B cell (primary cell): ENCODE measurements at regions not wholly inside any gene's neighbourhood (a gene's known extent, or its start where the extent isn't known, plus 50 kb on each side); places are given as distances from the start of the nearest gene placed in this dataset.

Experiments used
- ATAC-seq: fragments of 200-7000 bp; cut with Tn5 transposase; one replicate; pipeline ENCODE4 v1.10.0; 2021; ENCODE audit warnings: low read depth, mild to moderate bottlenecking, moderate number of reproducible peaks, moderate library complexity
- CTCF ChIA-PET: fragments of 350-600 bp; sonication (Branson Sonifier 250); formaldehyde crosslinking; loops from one replicate; lab custom pipeline; 2021; ENCODE audit warnings: antibody characterized with exemption, inconsistent platforms; lab: Charles Lee
- POLR2A ChIA-PET: fragments of 350-600 bp; sonication (Branson Sonifier 250); formaldehyde crosslinking; loops from one replicate; lab custom pipeline; 2021; ENCODE audit warnings: antibody characterized with exemption; lab: Charles Lee
- DNase-seq: peaks from one replicate; pipeline ENCODE4 v3.0.0; 2013
- H2AFZ ChIP-seq: 2 replicates; pipeline ENCODE4 v1.6.1; 2012; ENCODE audit warnings: mild to moderate bottlenecking, low read depth, low read length; ENCODE audit not compliant: insufficient read depth, poor library complexity, severe bottlenecking
- H3K27ac ChIP-seq, 2 donors: 1 replicate in 1 of 2; 2 replicates in 1 of 2; pipeline ENCODE4 v1.5.1; 2012 to 2013; ENCODE audit warnings: low read length in 2 of 2, mild to moderate bottlenecking in 2 of 2, moderate library complexity in 1 of 2
- H3K27me3 ChIP-seq, 4 experiments: fragments of 200-600 bp in 1 of 4; sonication (generic) in 1 of 4; replicated peaks in 1 of 4; 1 replicate in 2 of 4; 2 replicates in 2 of 4; pipeline versions ENCODE4 v1.6.1 to v1.7.0; 2013 to 2016; ENCODE audit warnings: low read length in 3 of 4, mild to moderate bottlenecking in 2 of 4, mixed read lengths in 1 of 4, moderate library complexity in 1 of 4; ENCODE audit not compliant: insufficient read depth in 4 of 4, control insufficient read depth in 3 of 4; ENCODE audit errors: control extremely low read depth in 1 of 4
- H3K36me3 ChIP-seq, 2 experiments: replicated peaks in 1 of 2; 1 replicate in 1 of 2; 2 replicates in 1 of 2; pipeline versions ENCODE4 v1.6.1 to v1.7.1; 2013; ENCODE audit warnings: low read length in 1 of 2; ENCODE audit not compliant: insufficient read depth in 2 of 2, control insufficient read depth in 1 of 2; ENCODE audit errors: control extremely low read depth in 1 of 2, extremely low read depth in 1 of 2
- H3K4me1 ChIP-seq, 2 donors: fragments of 200-600 bp in 1 of 2; sonication (generic) in 1 of 2; 1 replicate in 1 of 2; 2 replicates in 1 of 2; pipeline versions ENCODE4 v1.5.1 to v1.6.1; 2013 to 2017; ENCODE audit warnings: low read length in 2 of 2; ENCODE audit not compliant: control insufficient read depth in 2 of 2, insufficient read depth in 2 of 2
- H3K4me2 ChIP-seq: replicated peaks from 2 replicates; pipeline ENCODE3; 2012; ENCODE audit warnings: mild to moderate bottlenecking, low read depth, low read length; ENCODE audit not compliant: poor library complexity, severe bottlenecking
- H3K4me3 ChIP-seq, 5 experiments: fragments of 200-600 bp in 1 of 5; sonication (generic) in 1 of 5; 1 replicate in 3 of 5; 2 replicates in 2 of 5; pipeline versions ENCODE4 v1.5.1 to v1.7.0; 2011 to 2016; ENCODE audit warnings: low read length in 4 of 5, mild to moderate bottlenecking in 4 of 5, low read depth in 2 of 5, control low read depth in 1 of 5, moderate library complexity in 1 of 5; ENCODE audit not compliant: insufficient read depth in 1 of 5; ENCODE audit errors: control extremely low read depth in 1 of 5, extremely low read depth in 1 of 5
- H3K79me2 ChIP-seq: fragments of 200-600 bp; sonication (generic); one replicate; pipeline ENCODE4 v1.6.0; 2016; ENCODE audit warnings: low read length; ENCODE audit not compliant: control insufficient read depth, insufficient read depth
- H3K9ac ChIP-seq: fragments of 200-600 bp; sonication (generic); 2 replicates; pipeline ENCODE4 v1.6.1; 2017; ENCODE audit warnings: mild to moderate bottlenecking, low read length, moderate library complexity
- H3K9me3 ChIP-seq, 3 donors: one replicate each; pipeline versions ENCODE4 v1.6.1 to v1.7.1; 2013; ENCODE audit warnings: low read length in 2 of 3; ENCODE audit not compliant: control insufficient read depth in 2 of 3, insufficient read depth in 1 of 3; ENCODE audit errors: control extremely low read depth in 1 of 3
- H4K20me1 ChIP-seq: 2 replicates; pipeline ENCODE4 v1.6.0; 2012; ENCODE audit warnings: mild to moderate bottlenecking, low read length; ENCODE audit not compliant: insufficient read depth, control insufficient read depth, poor library complexity, severe bottlenecking
- H3K27ac Mint-ChIP-seq: one replicate; pipeline ENCODE4 v1.8.0; 2021; ENCODE audit warnings: mixed read lengths
- H3K27me3 Mint-ChIP-seq: one replicate; pipeline ENCODE4 v1.8.0; 2021; ENCODE audit warnings: mixed read lengths
- H3K4me1 Mint-ChIP-seq: one replicate; pipeline ENCODE4 v1.8.0; 2021; ENCODE audit warnings: mixed read lengths
- H3K4me3 Mint-ChIP-seq: one replicate; pipeline ENCODE4 v1.8.0; 2021; ENCODE audit warnings: mixed read lengths
- H3K9me3 Mint-ChIP-seq: one replicate; pipeline ENCODE4 v1.8.0; 2022; ENCODE audit warnings: mixed read lengths; ENCODE audit not compliant: insufficient read depth
- CTCF ChIP-seq: fragments of 200-600 bp; IDR thresholded peaks from one replicate; pipeline ENCODE4 v1.8.0; 2022; ENCODE audit warnings: antibody characterized with exemption, mild to moderate bottlenecking
- EZH2 ChIP-seq: IDR thresholded peaks from 2 replicates; pipeline ENCODE4 v1.6.1; 2012; ENCODE audit warnings: borderline replicate concordance, low read depth, mild to moderate bottlenecking, moderate library complexity, low read length; ENCODE audit not compliant: insufficient read depth, poor library complexity, severe bottlenecking
- WGBS: methylation state at CpG from one replicate; pipeline ENCODE4 v1.1.5; 2013; ENCODE audit warnings: missing lambda C conversion rate; ENCODE audit not compliant: insufficient coverage; 5-methylcytosine and 5-hydroxymethylcytosine counted together
- intact Hi-C: fragments of 100-400 bp; cut with micrococcal nuclease; formaldehyde crosslinking; loops from one replicate; pipeline ENCODE4 v1.10.0; 2022

DNA sequence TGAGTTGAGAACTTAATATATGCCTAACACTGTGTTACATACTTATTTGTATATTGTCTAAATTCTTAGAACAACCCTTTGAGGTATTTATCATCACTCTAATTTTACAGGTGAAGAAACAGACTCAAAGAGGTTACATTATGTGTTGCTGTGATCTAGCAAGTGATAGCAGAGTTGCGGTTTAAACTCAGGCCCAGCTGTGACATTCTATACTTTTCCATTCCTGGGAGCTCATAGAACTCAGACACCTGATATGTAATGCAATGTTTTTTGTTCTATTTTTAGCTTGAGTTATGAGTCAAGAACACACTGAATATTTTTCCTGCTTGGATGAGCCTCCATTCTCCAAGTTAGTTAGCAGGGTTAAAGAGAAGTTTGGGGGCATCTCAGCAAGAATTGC lies 449.7 kb upstream of the DDI1 start:
- ChIA-PET POLR2A (no interaction called here), CTCF (interaction anchor here (1.1 kb wide), 1 partner anchor 14 kb away, joined by 4 read pairs; no protein-coding TSS in a partner anchor)
- Histone ChIP-seq H3K36me3 (no peaks in the 10 kb centered on the region), H3K4me3 (no peak overlapping the region), H4K20me1 (no peaks in the 10 kb centered on the region), H3K9me3 (no peaks in the 10 kb centered on the region), H3K4me2 (no peak overlapping the region), H3K27ac (no peak overlapping the region), H3K79me2 (no peaks in the 10 kb centered on the region), H3K4me1 (no peaks in the 10 kb centered on the region), H3K9ac (no peak overlapping the region), H2AFZ (no peak overlapping the region), H3K27me3 (no peaks in the 10 kb centered on the region)
- DNase-seq (no peak), ATAC-seq (no peak)
- H3K27me3 Mint-ChIP-seq = no peaks in the 10 kb centered on the region
- TF ChIP-seq CTCF = no peak
- no peak for TF ChIP-seq EZH2
- no peaks in the 10 kb centered on the region for H3K4me1 Mint-ChIP-seq
- H3K9me3 Mint-ChIP-seq = no peaks in the 10 kb centered on the region
- WGBS = no CpG with 5 or more reads among the region's 1 CpG
- intact Hi-C loops = no loop called here
- no peak overlapping the region for H3K27ac Mint-ChIP-seq
- no peak overlapping the region for H3K4me3 Mint-ChIP-seq

DNA sequence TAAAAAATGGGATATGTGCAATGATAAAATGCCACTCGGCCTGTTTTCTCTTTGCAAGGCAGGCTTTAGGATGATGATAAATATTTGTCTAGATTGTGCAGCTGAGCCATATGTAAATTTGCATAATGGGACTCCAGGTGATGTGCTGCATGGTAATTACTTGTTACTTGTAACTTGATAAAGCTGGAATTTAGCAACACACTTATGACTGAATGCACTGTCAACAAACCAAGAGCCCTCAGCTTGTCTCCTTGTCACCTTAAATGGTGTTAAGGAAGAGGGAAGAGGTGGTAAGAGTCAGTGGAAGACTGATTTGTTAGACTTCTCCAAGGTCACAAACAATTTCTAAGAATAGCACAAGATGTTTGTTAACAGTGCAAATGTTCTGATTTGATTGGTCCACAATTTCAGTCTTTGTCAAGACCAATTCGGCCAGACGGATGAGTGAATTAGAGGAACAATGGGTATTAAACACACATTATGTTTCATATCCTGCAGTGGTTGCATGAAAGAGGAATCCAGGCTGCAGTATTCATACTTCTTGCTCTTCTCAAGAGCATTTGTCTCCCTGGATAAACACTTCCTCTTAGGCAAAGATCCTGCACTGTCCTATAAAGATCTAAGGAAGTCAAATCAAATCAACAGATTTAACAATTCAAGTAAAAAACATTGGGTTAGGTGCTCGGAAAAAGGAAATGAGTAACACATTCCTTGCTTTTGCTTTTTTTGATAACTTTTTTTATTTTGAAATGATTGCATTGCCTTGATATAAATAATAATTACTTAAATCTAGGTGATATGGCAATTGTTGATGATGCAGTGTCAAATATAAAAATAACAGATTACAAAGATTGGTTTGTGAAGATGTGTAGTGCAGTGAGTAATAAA lies 448.3 kb upstream of the DDI1 start:
- WGBS = 80% methylated on average over 2 of the region's 4 CpGs

More for the DNA sequence above, 448.3 kb upstream of the DDI1 start:
- Histone ChIP-seq H4K20me1 (no peaks in the 10 kb centered on the region), H3K4me1 (no peaks in the 10 kb centered on the region), H3K27me3 (no peaks in the 10 kb centered on the region), H3K4me2 (no peak overlapping the region), H2AFZ (no peak overlapping the region), H3K79me2 (no peaks in the 10 kb centered on the region), H3K9ac (no peak overlapping the region), H3K27ac (no peak overlapping the region), H3K4me3 (no peak overlapping the region), H3K36me3 (no peaks in the 10 kb centered on the region), H3K9me3 (no peaks in the 10 kb centered on the region)
- Mint-ChIP-seq H3K9me3 (no peaks in the 10 kb centered on the region), H3K27ac (no peak overlapping the region), H3K4me1 (no peaks in the 10 kb centered on the region), H3K27me3 (no peaks in the 10 kb centered on the region), H3K4me3 (no peak overlapping the region)
- POLR2A ChIA-PET = no interaction called here
- TF ChIP-seq CTCF = no peak
- TF ChIP-seq EZH2 = no peak
- ATAC-seq (no peak), DNase-seq (no peak)
- CTCF ChIA-PET = no interaction called here
- intact Hi-C loops = no loop called here
